PC-9 (cell line): ENCODE measurements at regions not wholly inside any gene's neighbourhood (a gene's known extent, or its start where the extent isn't known, plus 50 kb on each side); places are given as distances from the start of the nearest gene placed in this dataset.

Experiments
- EZH2 ChIP-seq: fragments of 200-600 bp; sonication (generic); IDR thresholded peaks from 2 replicates; pipeline ENCODE4 v1.8.0; 2017; ENCODE audit warnings: antibody characterized with exemption, low read depth
- TF ChIP-seq, protein P1 (sequence below): fragments of 200-600 bp; sonication (generic); conservative IDR thresholded peaks from 2 replicates; pipeline ENCODE4 v1.6.1; 2017; ENCODE audit warnings: mixed run types, antibody characterized with exemption, mild to moderate bottlenecking, moderate library complexity

DNA sequence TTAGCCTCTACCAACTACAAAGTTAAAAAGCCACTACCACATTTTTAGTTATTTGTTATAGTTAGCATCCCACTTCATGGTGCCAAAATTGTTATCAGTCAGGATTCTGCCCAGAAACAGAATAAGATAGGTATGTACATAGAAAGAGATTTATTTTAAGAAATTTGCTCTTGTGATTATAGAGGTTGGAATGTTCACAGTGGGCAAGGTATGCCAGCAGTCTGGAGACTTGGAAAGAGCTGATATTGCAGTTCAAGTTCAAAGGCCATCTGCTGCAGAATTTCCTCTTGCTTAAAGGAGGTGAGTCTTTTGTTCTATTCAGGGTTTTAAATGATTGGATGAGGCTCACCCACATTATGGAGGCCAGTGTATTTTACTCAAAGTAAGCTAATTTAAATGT is 143.8 kb upstream of the POU1F1 start:
- TF ChIP-seq, protein P1, sequence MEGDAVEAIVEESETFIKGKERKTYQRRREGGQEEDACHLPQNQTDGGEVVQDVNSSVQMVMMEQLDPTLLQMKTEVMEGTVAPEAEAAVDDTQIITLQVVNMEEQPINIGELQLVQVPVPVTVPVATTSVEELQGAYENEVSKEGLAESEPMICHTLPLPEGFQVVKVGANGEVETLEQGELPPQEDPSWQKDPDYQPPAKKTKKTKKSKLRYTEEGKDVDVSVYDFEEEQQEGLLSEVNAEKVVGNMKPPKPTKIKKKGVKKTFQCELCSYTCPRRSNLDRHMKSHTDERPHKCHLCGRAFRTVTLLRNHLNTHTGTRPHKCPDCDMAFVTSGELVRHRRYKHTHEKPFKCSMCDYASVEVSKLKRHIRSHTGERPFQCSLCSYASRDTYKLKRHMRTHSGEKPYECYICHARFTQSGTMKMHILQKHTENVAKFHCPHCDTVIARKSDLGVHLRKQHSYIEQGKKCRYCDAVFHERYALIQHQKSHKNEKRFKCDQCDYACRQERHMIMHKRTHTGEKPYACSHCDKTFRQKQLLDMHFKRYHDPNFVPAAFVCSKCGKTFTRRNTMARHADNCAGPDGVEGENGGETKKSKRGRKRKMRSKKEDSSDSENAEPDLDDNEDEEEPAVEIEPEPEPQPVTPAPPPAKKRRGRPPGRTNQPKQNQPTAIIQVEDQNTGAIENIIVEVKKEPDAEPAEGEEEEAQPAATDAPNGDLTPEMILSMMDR = no peak
- TF ChIP-seq EZH2 = no peak
